ENCODE measurements at regions not wholly inside any gene's neighbourhood (a gene's known extent, or its start where the extent isn't known, plus 50 kb on each side); places are given as distances from the start of the nearest gene placed in this dataset.

DNA sequence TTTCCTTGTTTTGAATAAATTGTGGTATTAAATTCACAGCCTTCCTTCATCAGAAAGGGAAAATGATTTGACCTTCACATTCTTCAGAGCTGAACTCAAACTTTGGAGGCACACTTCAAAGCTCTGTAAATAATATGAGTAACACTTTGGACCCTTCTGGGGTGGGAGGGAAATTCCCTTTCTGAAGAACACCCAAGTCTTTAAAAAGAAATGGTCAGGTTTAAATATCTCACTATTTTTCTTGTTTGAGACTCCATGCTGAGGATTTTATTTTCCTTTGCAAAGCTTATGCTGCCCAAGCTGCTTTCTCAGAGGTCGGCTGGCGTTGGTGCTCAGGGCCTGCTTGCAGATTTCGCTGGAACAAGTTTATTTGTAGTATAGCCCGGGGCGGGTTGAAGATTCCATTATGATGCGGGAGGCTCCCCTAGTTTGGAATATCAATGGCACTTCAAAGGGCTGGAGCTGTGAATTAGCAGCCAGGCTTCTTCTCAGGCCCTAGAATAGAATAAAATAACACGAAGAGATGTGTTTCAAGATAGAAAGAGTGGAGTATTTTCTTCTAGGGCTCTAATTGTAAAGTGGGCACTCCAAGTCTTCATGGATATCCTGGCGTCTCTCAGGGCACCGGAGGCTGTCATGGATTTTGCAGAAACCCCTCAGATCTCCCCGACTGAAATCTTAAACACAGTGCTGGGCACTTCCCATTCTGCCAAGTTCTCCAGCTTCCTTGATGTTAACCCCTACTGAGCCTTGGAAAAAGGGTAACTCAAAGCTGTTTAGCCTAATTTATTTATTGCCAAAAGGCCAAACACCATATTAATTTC, 315.6 kb downstream of the GPAT3 start (continued):
- TF ChIP-seq, protein P1, sequence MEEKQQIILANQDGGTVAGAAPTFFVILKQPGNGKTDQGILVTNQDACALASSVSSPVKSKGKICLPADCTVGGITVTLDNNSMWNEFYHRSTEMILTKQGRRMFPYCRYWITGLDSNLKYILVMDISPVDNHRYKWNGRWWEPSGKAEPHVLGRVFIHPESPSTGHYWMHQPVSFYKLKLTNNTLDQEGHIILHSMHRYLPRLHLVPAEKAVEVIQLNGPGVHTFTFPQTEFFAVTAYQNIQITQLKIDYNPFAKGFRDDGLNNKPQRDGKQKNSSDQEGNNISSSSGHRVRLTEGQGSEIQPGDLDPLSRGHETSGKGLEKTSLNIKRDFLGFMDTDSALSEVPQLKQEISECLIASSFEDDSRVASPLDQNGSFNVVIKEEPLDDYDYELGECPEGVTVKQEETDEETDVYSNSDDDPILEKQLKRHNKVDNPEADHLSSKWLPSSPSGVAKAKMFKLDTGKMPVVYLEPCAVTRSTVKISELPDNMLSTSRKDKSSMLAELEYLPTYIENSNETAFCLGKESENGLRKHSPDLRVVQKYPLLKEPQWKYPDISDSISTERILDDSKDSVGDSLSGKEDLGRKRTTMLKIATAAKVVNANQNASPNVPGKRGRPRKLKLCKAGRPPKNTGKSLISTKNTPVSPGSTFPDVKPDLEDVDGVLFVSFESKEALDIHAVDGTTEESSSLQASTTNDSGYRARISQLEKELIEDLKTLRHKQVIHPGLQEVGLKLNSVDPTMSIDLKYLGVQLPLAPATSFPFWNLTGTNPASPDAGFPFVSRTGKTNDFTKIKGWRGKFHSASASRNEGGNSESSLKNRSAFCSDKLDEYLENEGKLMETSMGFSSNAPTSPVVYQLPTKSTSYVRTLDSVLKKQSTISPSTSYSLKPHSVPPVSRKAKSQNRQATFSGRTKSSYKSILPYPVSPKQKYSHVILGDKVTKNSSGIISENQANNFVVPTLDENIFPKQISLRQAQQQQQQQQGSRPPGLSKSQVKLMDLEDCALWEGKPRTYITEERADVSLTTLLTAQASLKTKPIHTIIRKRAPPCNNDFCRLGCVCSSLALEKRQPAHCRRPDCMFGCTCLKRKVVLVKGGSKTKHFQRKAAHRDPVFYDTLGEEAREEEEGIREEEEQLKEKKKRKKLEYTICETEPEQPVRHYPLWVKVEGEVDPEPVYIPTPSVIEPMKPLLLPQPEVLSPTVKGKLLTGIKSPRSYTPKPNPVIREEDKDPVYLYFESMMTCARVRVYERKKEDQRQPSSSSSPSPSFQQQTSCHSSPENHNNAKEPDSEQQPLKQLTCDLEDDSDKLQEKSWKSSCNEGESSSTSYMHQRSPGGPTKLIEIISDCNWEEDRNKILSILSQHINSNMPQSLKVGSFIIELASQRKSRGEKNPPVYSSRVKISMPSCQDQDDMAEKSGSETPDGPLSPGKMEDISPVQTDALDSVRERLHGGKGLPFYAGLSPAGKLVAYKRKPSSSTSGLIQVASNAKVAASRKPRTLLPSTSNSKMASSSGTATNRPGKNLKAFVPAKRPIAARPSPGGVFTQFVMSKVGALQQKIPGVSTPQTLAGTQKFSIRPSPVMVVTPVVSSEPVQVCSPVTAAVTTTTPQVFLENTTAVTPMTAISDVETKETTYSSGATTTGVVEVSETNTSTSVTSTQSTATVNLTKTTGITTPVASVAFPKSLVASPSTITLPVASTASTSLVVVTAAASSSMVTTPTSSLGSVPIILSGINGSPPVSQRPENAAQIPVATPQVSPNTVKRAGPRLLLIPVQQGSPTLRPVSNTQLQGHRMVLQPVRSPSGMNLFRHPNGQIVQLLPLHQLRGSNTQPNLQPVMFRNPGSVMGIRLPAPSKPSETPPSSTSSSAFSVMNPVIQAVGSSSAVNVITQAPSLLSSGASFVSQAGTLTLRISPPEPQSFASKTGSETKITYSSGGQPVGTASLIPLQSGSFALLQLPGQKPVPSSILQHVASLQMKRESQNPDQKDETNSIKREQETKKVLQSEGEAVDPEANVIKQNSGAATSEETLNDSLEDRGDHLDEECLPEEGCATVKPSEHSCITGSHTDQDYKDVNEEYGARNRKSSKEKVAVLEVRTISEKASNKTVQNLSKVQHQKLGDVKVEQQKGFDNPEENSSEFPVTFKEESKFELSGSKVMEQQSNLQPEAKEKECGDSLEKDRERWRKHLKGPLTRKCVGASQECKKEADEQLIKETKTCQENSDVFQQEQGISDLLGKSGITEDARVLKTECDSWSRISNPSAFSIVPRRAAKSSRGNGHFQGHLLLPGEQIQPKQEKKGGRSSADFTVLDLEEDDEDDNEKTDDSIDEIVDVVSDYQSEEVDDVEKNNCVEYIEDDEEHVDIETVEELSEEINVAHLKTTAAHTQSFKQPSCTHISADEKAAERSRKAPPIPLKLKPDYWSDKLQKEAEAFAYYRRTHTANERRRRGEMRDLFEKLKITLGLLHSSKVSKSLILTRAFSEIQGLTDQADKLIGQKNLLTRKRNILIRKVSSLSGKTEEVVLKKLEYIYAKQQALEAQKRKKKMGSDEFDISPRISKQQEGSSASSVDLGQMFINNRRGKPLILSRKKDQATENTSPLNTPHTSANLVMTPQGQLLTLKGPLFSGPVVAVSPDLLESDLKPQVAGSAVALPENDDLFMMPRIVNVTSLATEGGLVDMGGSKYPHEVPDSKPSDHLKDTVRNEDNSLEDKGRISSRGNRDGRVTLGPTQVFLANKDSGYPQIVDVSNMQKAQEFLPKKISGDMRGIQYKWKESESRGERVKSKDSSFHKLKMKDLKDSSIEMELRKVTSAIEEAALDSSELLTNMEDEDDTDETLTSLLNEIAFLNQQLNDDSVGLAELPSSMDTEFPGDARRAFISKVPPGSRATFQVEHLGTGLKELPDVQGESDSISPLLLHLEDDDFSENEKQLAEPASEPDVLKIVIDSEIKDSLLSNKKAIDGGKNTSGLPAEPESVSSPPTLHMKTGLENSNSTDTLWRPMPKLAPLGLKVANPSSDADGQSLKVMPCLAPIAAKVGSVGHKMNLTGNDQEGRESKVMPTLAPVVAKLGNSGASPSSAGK (IDR thresholded peaks at IDR 0.05): no peak
- no peak for TF ChIP-seq SRSF3 (IDR thresholded peaks at IDR 0.05; ENCODE audit: insufficient read depth, low read length)
- TF ChIP-seq, protein P2, sequence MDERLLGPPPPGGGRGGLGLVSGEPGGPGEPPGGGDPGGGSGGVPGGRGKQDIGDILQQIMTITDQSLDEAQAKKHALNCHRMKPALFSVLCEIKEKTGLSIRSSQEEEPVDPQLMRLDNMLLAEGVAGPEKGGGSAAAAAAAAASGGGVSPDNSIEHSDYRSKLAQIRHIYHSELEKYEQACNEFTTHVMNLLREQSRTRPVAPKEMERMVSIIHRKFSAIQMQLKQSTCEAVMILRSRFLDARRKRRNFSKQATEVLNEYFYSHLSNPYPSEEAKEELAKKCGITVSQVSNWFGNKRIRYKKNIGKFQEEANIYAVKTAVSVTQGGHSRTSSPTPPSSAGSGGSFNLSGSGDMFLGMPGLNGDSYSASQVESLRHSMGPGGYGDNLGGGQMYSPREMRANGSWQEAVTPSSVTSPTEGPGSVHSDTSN (CRISPR knock-in tag; IDR thresholded peaks at IDR 0.05; ENCODE audit: low read depth): no peak
- TF ChIP-seq, protein P2 (tag; conservative IDR thresholded peaks at IDR 0.05; ENCODE audit: low read depth): no peak
- no peak for TF ChIP-seq RAD51 (IDR thresholded peaks at IDR 0.05; ENCODE audit: borderline replicate concordance, low read depth)
- TF ChIP-seq, protein P3, sequence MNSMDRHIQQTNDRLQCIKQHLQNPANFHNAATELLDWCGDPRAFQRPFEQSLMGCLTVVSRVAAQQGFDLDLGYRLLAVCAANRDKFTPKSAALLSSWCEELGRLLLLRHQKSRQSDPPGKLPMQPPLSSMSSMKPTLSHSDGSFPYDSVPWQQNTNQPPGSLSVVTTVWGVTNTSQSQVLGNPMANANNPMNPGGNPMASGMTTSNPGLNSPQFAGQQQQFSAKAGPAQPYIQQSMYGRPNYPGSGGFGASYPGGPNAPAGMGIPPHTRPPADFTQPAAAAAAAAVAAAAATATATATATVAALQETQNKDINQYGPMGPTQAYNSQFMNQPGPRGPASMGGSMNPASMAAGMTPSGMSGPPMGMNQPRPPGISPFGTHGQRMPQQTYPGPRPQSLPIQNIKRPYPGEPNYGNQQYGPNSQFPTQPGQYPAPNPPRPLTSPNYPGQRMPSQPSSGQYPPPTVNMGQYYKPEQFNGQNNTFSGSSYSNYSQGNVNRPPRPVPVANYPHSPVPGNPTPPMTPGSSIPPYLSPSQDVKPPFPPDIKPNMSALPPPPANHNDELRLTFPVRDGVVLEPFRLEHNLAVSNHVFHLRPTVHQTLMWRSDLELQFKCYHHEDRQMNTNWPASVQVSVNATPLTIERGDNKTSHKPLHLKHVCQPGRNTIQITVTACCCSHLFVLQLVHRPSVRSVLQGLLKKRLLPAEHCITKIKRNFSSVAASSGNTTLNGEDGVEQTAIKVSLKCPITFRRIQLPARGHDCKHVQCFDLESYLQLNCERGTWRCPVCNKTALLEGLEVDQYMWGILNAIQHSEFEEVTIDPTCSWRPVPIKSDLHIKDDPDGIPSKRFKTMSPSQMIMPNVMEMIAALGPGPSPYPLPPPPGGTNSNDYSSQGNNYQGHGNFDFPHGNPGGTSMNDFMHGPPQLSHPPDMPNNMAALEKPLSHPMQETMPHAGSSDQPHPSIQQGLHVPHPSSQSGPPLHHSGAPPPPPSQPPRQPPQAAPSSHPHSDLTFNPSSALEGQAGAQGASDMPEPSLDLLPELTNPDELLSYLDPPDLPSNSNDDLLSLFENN (IDR thresholded peaks at IDR 0.05; ENCODE audit: low read depth in 2 of 2, low read length in 2 of 2): no peak
- TF ChIP-seq ZNF778 (CRISPR knock-in tag; IDR thresholded peaks at IDR 0.05): no peak
- no peak for TF ChIP-seq STAG1 (CRISPR knock-in tag; IDR thresholded peaks at IDR 0.05; ENCODE audit: borderline replicate concordance)
- TF ChIP-seq E2F3 (CRISPR knock-in tag; IDR thresholded peaks at IDR 0.05): no peak

All from K562 (cell line).